ENCODE measurements at regions not wholly inside any gene's neighbourhood (a gene's known extent, or its start where the extent isn't known, plus 50 kb on each side); places are given as distances from the start of the nearest gene placed in this dataset.

- no peaks in the 10 kb centered on the region for H3K36me3 Mint-ChIP-seq (ENCODE audit: low read depth)
- no peaks in the 10 kb centered on the region for H3K9me3 Mint-ChIP-seq
- no peak for TF ChIP-seq CTCF (IDR thresholded peaks at IDR 0.05; ENCODE audit: unreplicated experiment in 3 of 3)
- H3K4me3 Mint-ChIP-seq = no peak overlapping the region
- no peaks in the 10 kb centered on the region for H3K4me1 Mint-ChIP-seq
- no peak overlapping the region for H3K27ac Mint-ChIP-seq
- no peaks in the 10 kb centered on the region for H3K27me3 Mint-ChIP-seq (ENCODE audit: low read depth)
These were observed 665.7 kb downstream of the DNAH5 start for GRCh38 chr5:13278811-13279210.

GRCh38 chr5:13278148-13278547 lies 666.3 kb downstream of the DNAH5 start:
- Mint-ChIP-seq H3K27ac (no peak overlapping the region), H3K27me3 (ENCODE audit: low read depth) (no peaks in the 10 kb centered on the region), H3K36me3 (ENCODE audit: low read depth) (no peaks in the 10 kb centered on the region), H3K4me3 (no peak overlapping the region), H3K9me3 (no peaks in the 10 kb centered on the region), H3K4me1 (no peaks in the 10 kb centered on the region)
- peak in 2 of 3 experiments; percentile 16 to 25 for TF ChIP-seq CTCF (IDR thresholded peaks at IDR 0.05; ENCODE audit: unreplicated experiment in 3 of 3)

GRCh38 chr5:13276156-13276555 lies 668.3 kb downstream of the DNAH5 start:
- Mint-ChIP-seq H3K9me3 (no peaks in the 10 kb centered on the region), H3K36me3 (ENCODE audit: low read depth) (no peaks in the 10 kb centered on the region), H3K4me1 (no peaks in the 10 kb centered on the region), H3K27me3 (ENCODE audit: low read depth) (no peaks in the 10 kb centered on the region), H3K27ac (no peak overlapping the region), H3K4me3 (no peak overlapping the region)
- no peak for TF ChIP-seq CTCF (IDR thresholded peaks at IDR 0.05; ENCODE audit: unreplicated experiment in 3 of 3)

- H3K36me3 Mint-ChIP-seq (ENCODE audit: low read depth) = no peaks in the 10 kb centered on the region
- no peaks in the 10 kb centered on the region for H3K9me3 Mint-ChIP-seq
- no peak overlapping the region for H3K27ac Mint-ChIP-seq
These were observed 680.8 kb downstream of the DNAH5 start for GRCh38 chr5:13263701-13264100.

GRCh38 chr5:13253111-13253510 lies 691.4 kb downstream of the DNAH5 start:
- H3K36me3 Mint-ChIP-seq (ENCODE audit: low read depth) = no peaks in the 10 kb centered on the region
- no peak overlapping the region for H3K27ac Mint-ChIP-seq
- no peaks in the 10 kb centered on the region for H3K27me3 Mint-ChIP-seq (ENCODE audit: low read depth)
- no peak for TF ChIP-seq CTCF (IDR thresholded peaks at IDR 0.05; ENCODE audit: unreplicated experiment in 3 of 3)
- no peaks in the 10 kb centered on the region for H3K4me1 Mint-ChIP-seq
- H3K4me3 Mint-ChIP-seq = no peak overlapping the region
- no peaks in the 10 kb centered on the region for H3K9me3 Mint-ChIP-seq

More at GRCh38 chr5:13263701-13264100, 680.8 kb downstream of the DNAH5 start:
- Mint-ChIP-seq H3K4me3 (no peak overlapping the region), H3K4me1 (no peaks in the 10 kb centered on the region), H3K27me3 (ENCODE audit: low read depth) (no peaks in the 10 kb centered on the region)
- TF ChIP-seq CTCF (IDR thresholded peaks at IDR 0.05; ENCODE audit: unreplicated experiment in 3 of 3) = no peak

- Mint-ChIP-seq H3K27me3 (ENCODE audit: low read depth) (no peaks in the 10 kb centered on the region), H3K4me3 (no peak overlapping the region), H3K36me3 (ENCODE audit: low read depth) (no peaks in the 10 kb centered on the region), H3K4me1 (no peaks in the 10 kb centered on the region), H3K27ac (no peak overlapping the region), H3K9me3 (no peaks in the 10 kb centered on the region)
- no peak for TF ChIP-seq CTCF (IDR thresholded peaks at IDR 0.05; ENCODE audit: unreplicated experiment in 3 of 3)
These were observed 691.8 kb downstream of the DNAH5 start for GRCh38 chr5:13252699-13253098.

Measured in nephron (organoid).